HepG2 (cell line): ENCODE measurements at regions not wholly inside any gene's neighbourhood (a gene's known extent, or its start where the extent isn't known, plus 50 kb on each side); places are given as distances from the start of the nearest gene placed in this dataset.

Experiments used
- ATAC-seq: fragments of 200-7000 bp; cut with Tn5 transposase; 3 replicates; pipeline ENCODE4 v1.9.1; 2020; ENCODE audit warnings: mild to moderate bottlenecking, moderate library complexity
- BruUV-seq: library from RNA; stranded (reverse); fragments of 400-500 nt; replicated peaks from 2 replicates; lab custom pipeline; 2021; lab: Mats Ljungman, UMichigan
- CTCF ChIA-PET: fragments of 300-600 bp; formaldehyde crosslinking; extraction: SDS; loops from one replicate; lab custom pipeline; 2021; ENCODE audit warnings: low total read pairs, inconsistent platforms, low intra/inter-chr PET ratio; lab: Yijun Ruan, JAX
- POLR2A ChIA-PET: fragments of 350-600 bp; sonication (Branson Sonifier 250); formaldehyde crosslinking; loops from one replicate; lab custom pipeline; 2020; ENCODE audit warnings: antibody characterized with exemption, inconsistent platforms; lab: Yijun Ruan, JAX
- DNase-seq: peaks from one replicate; pipeline ENCODE4 v3.0.0-alpha.2; 2015; ENCODE audit warnings: low spot score
- FAIRE-seq: peaks from 3 replicates; lab custom pipeline; 2011; peaks lifted over from hg19 to GRCh38; lab: Jason Lieb, UNC
- H2AFZ ChIP-seq: one replicate; pipeline ENCODE4 v1.6.1; 2011; ENCODE audit warnings: low read length, inconsistent platforms
- H3K27ac ChIP-seq: fragments of 300-600 bp; 3 replicates; pipeline ENCODE4 v1.8.0; 2011; ENCODE audit warnings: mixed run types, mild to moderate bottlenecking, mixed read lengths, low read length, inconsistent platforms; ENCODE audit not compliant: insufficient read depth; ENCODE audit errors: extremely low read length
- H3K27me3 ChIP-seq, 2 experiments: fragments of 200-600 bp in 1 of 2; 2 replicates in 1 of 2; 3 replicates in 1 of 2; pipeline versions ENCODE4 v1.6.0 to v1.8.0; 2011; ENCODE audit warnings: low read length in 2 of 2, mild to moderate bottlenecking in 2 of 2, moderate library complexity in 2 of 2, inconsistent platforms in 1 of 2; ENCODE audit not compliant: insufficient read depth in 2 of 2, control insufficient read depth in 1 of 2
- H3K36me3 ChIP-seq, 2 experiments: fragments of 200-600 bp in 1 of 2; replicated peaks in 1 of 2; 2 replicates in 1 of 2; 3 replicates in 1 of 2; pipeline versions ENCODE4 v1.5.1 to v1.8.0; 2011; ENCODE audit warnings: low read length in 2 of 2, inconsistent platforms in 1 of 2; ENCODE audit not compliant: insufficient read depth in 2 of 2, control insufficient read depth in 1 of 2
- H3K4me1 ChIP-seq: 2 replicates; pipeline ENCODE4 v1.5.1; 2012; ENCODE audit warnings: low read length, inconsistent platforms; ENCODE audit not compliant: insufficient read depth
- H3K4me2 ChIP-seq: 2 replicates; pipeline ENCODE4 v1.6.0; 2011; ENCODE audit warnings: low read depth, low read length, inconsistent platforms
- H3K4me3 ChIP-seq, 3 experiments: fragments of 200-600 bp in 1 of 3; sonication (generic), shearing (Covaris generic) in 1 of 3; replicated peaks in 1 of 3; 2 replicates each; pipeline ENCODE4 v1.5.1; 2011 to 2016; ENCODE audit warnings: low read length in 3 of 3, inconsistent platforms in 2 of 3, low read depth in 2 of 3, mild to moderate bottlenecking in 2 of 3, control low read depth in 1 of 3, mixed read lengths in 1 of 3; ENCODE audit not compliant: insufficient read depth in 1 of 3
- H3K79me2 ChIP-seq: one replicate; pipeline ENCODE4 v1.6.1; 2011; ENCODE audit warnings: low read length, inconsistent platforms; ENCODE audit not compliant: insufficient read depth
- H3K9ac ChIP-seq: 2 replicates; pipeline ENCODE4 v1.6.0; 2011; ENCODE audit warnings: mild to moderate bottlenecking, low read depth, low read length, inconsistent platforms; ENCODE audit not compliant: insufficient read depth
- H3K9me3 ChIP-seq: 2 replicates; pipeline ENCODE4 v1.5.1; 2012; ENCODE audit warnings: mild to moderate bottlenecking, low read length
- H4K20me1 ChIP-seq: 2 replicates; pipeline ENCODE4 v1.6.0; 2011; ENCODE audit warnings: inconsistent platforms, mild to moderate bottlenecking, low read length, moderate library complexity; ENCODE audit not compliant: insufficient read depth
- HNRNPK ChIP-seq: fragments of 200-400 bp; formaldehyde crosslinking; IDR thresholded peaks from 2 replicates; pipeline ENCODE4 v1.6.1; 2018; ENCODE audit warnings: low read length, low read depth, moderate library complexity, mild to moderate bottlenecking; ENCODE audit not compliant: poor library complexity, severe bottlenecking
- KLF12 ChIP-seq: sonication (generic); formaldehyde crosslinking; IDR thresholded peaks from 2 replicates; pipeline ENCODE4 v1.4.0; 2020; ENCODE audit warnings: missing genetic modification reagents, borderline replicate concordance
- NFE2L2 ChIP-seq: fragments of 150-350 bp; IDR thresholded peaks from 2 replicates; pipeline ENCODE4 v1.6.1; 2014; ENCODE audit warnings: low read length
- PAF1 ChIP-seq: IDR thresholded peaks from 2 replicates; pipeline ENCODE4 v1.6.1; 2016; ENCODE audit warnings: missing genetic modification reagents, missing compliant biosample characterization
- REST ChIP-seq, 2 experiments: IDR thresholded peaks; 2 replicates each; pipeline ENCODE4 v1.6.1; 2011 to 2012; ENCODE audit warnings: low read length in 2 of 2, borderline replicate concordance in 1 of 2, low read depth in 1 of 2, mild to moderate bottlenecking in 1 of 2, moderate library complexity in 1 of 2
- RNF2 ChIP-seq: fragments of 450-650 bp; conservative IDR thresholded peaks from 2 replicates; pipeline ENCODE4 v1.6.1; 2016; ENCODE audit warnings: low read depth
- TBX2 ChIP-seq: sonication (generic); formaldehyde crosslinking; IDR thresholded peaks from 2 replicates; pipeline ENCODE4 v1.5.0; 2020; ENCODE audit warnings: missing genetic modification reagents, mild to moderate bottlenecking, borderline replicate concordance
- ZBTB14 ChIP-seq: sonication (generic); formaldehyde crosslinking; IDR thresholded peaks from 2 replicates; pipeline ENCODE4 v1.4.0; 2020; ENCODE audit warnings: missing genetic modification reagents
- ZBTB8A ChIP-seq: sonication (generic); formaldehyde crosslinking; IDR thresholded peaks from 2 replicates; pipeline ENCODE4 v1.4.0; 2020; ENCODE audit warnings: mild to moderate bottlenecking, low read depth, missing genetic modification reagents, borderline replicate concordance
- ZNF549 ChIP-seq: sonication (generic); formaldehyde crosslinking; IDR thresholded peaks from 2 replicates; pipeline ENCODE4 v1.5.0; 2020; ENCODE audit warnings: missing genetic modification reagents
- ZNF713 ChIP-seq: sonication (generic); formaldehyde crosslinking; IDR thresholded peaks from 2 replicates; pipeline ENCODE4 v1.4.0; 2020; ENCODE audit warnings: mild to moderate bottlenecking, missing genetic modification reagents
- WGBS: methylation state at CpG from one replicate; pipeline ENCODE4 v1.1.6; 2017; ENCODE audit warnings: low lambda C conversion rate; 5-methylcytosine and 5-hydroxymethylcytosine counted together
- in situ Hi-C: cut with HindIII; loops from 2 replicates; pipeline ENCODE4 v1.10.0; 2017; ENCODE audit warnings: low pct_unique_long_range_greater_than_20kb; ENCODE audit not compliant: extremely low pct_ligation_motif_present
- intact Hi-C: fragments of 100-400 bp; cut with micrococcal nuclease; formaldehyde crosslinking; loops from one replicate; pipeline ENCODE4 v1.10.0; 2022; ENCODE audit not compliant: unreplicated experiment

- 61% methylated on average over 6 of the region's 6 CpGs for WGBS
- intact Hi-C loops: loop anchor here (5.0 kb wide), 3 partner anchors 57 to 292 kb away; no protein-coding TSS in a partner anchor
- Histone ChIP-seq H3K4me3 (no peak overlapping the region), H2AFZ (no peak overlapping the region), H3K27me3 (no peaks in the 10 kb centered on the region), H3K9me3 (no peaks in the 10 kb centered on the region), H3K9ac (no peak overlapping the region), H3K36me3 (no peaks in the 10 kb centered on the region)
- ATAC-seq: no peak
- no peak for DNase-seq
- FAIRE-seq: no peak
- ChIA-PET CTCF (no interaction called here), POLR2A (interaction anchor here (2.0 kb wide), 1 partner anchor 221 kb away, joined by 9 read pairs; the partner anchor contains the start of gene FOXO3)
- BruUV-seq: no TSS peak
- in situ Hi-C loops: loop anchor here (5.0 kb wide), 1 partner anchor 218 kb away; the partner anchor contains the start of gene FOXO3
- TF ChIP-seq ZBTB14 (no peak), RNF2 (no peak), ZNF549 (CRISPR knock-in tag) (no peak), ZBTB8A (CRISPR knock-in tag) (no peak), HNRNPK (peak; percentile 32)
- TF ChIP-seq, all 625 proteins: peak for 1
- H3K4me2 ChIP-seq: no peak overlapping the region
- H3K79me2 ChIP-seq: no peaks in the 10 kb centered on the region
- no peak overlapping the region for H3K27ac ChIP-seq
- H3K4me1 ChIP-seq: peaks cover 66% of the 10 kb centered on the region
- H4K20me1 ChIP-seq: no peaks in the 10 kb centered on the region
Observed at GRCh38 chr6:108780784-108781183, 67.4 kb upstream of the ARMC2 start.

- BruUV-seq: no TSS peak
- Histone ChIP-seq H3K79me2 (no peaks in the 10 kb centered on the region), H3K27me3 (no peaks in the 10 kb centered on the region), H4K20me1 (no peaks in the 10 kb centered on the region), H3K9ac (no peak overlapping the region), H3K27ac (no peak overlapping the region), H3K4me2 (peak overlapping the region; percentile 84), H2AFZ (peak overlapping the region; percentile 89), H3K4me1 (peaks cover 66% of the 10 kb centered on the region), H3K4me3 (peak overlapping the region; percentile 49 to 85 (median 73)), H3K9me3 (no peaks in the 10 kb centered on the region), H3K36me3 (no peaks in the 10 kb centered on the region)
- intact Hi-C loops (loop anchor here (1.0 to 5.0 kb wide), 5 partner anchors 56 to 291 kb away; no protein-coding TSS in a partner anchor), in situ Hi-C loops (loop anchor here (5.0 kb wide), 1 partner anchor 219 kb away; the partner anchor contains the start of gene FOXO3)
- ATAC-seq (peak; percentile 64), FAIRE-seq (no peak), DNase-seq (no peak)
- CTCF ChIA-PET: interaction anchor here (1.7 kb wide), 1 partner anchor 239 kb away, joined by 12 read pairs; no protein-coding TSS in a partner anchor
- 36% methylated on average over 13 of the region's 13 CpGs for WGBS
- POLR2A ChIA-PET: no interaction called here
- TF ChIP-seq ZNF713: no peak
- no peak for TF ChIP-seq NFE2L2
- TF ChIP-seq REST (IDR thresholded peaks at IDR 0.05; ENCODE audit: borderline replicate concordance in 1 of 2, low read depth in 1 of 2, low read length in 2 of 2): no peak
- TF ChIP-seq TBX2 (CRISPR knock-in tag): no peak; the same call in 1 of the 2 replicates
- no peak for TF ChIP-seq KLF12 (CRISPR knock-in tag)
- no peak for TF ChIP-seq PAF1
Observed at GRCh38 chr6:108781419-108782100, 66.7 kb upstream of the ARMC2 start.
